H1 (cell line): ENCODE measurements at regions not wholly inside any gene's neighbourhood (a gene's known extent, or its start where the extent isn't known, plus 50 kb on each side); places are given as distances from the start of the nearest gene placed in this dataset.

ENCODE experiments used
- CTCF ChIA-PET: fragments of 300-600 bp; sonication (Branson Sonifier 250); formaldehyde crosslinking; loops from one replicate; lab custom pipeline; 2021; ENCODE audit not compliant: partially characterized antibody; lab: Charles Lee
- POLR2A ChIA-PET: fragments of 300-600 bp; sonication (Branson Sonifier 250); formaldehyde crosslinking; loops from one replicate; lab custom pipeline; 2021; ENCODE audit warnings: inconsistent platforms; ENCODE audit not compliant: partially characterized antibody; lab: Charles Lee
- DNase-seq, 2 experiments: peaks; one replicate each; pipeline versions ENCODE4 v3.0.0 to v3.0.0-alpha.2; 2010 to 2022; ENCODE audit warnings: low spot score in 2 of 2, low read depth in 1 of 2, mixed read lengths in 1 of 2
- FAIRE-seq: peaks from 2 replicates; lab custom pipeline; 2011; peaks lifted over from hg19 to GRCh38; lab: Jason Lieb, UNC
- H2AFZ ChIP-seq: 2 replicates; pipeline ENCODE4 v1.8.1; 2012; ENCODE audit warnings: low read length, inconsistent platforms
- H2AK5ac ChIP-seq: 2 replicates; pipeline ENCODE4 v1.6.1; 2013; ENCODE audit warnings: low read depth, low read length
- H2BK120ac ChIP-seq: replicated peaks from 2 replicates; pipeline ENCODE3; 2013; ENCODE audit warnings: low read depth, low read length, inconsistent platforms
- H2BK12ac ChIP-seq: 2 replicates; pipeline ENCODE4 v1.6.1; 2013; ENCODE audit warnings: low read depth, low read length
- H2BK15ac ChIP-seq: 2 replicates; pipeline ENCODE4 v1.6.1; 2013; ENCODE audit warnings: low read length
- H2BK20ac ChIP-seq: 2 replicates; pipeline ENCODE4 v1.6.1; 2013; ENCODE audit warnings: low read length
- H2BK5ac ChIP-seq: 2 replicates; pipeline ENCODE4 v1.6.1; 2013; ENCODE audit warnings: low read depth, low read length
- H3K14ac ChIP-seq: 2 replicates; pipeline ENCODE4 v1.6.1; 2013; ENCODE audit warnings: inconsistent platforms; ENCODE audit not compliant: insufficient read length
- H3K18ac ChIP-seq: 2 replicates; pipeline ENCODE4 v1.6.1; 2013; ENCODE audit warnings: low read length; ENCODE audit errors: extremely low read depth
- H3K23ac ChIP-seq: 2 replicates; pipeline ENCODE4 v1.6.1; 2013; ENCODE audit warnings: inconsistent platforms; ENCODE audit not compliant: insufficient read length
- H3K23me2 ChIP-seq: 2 replicates; pipeline ENCODE4 v1.6.1; 2013; ENCODE audit warnings: low read depth, low read length
- H3K27ac ChIP-seq: 2 replicates; pipeline ENCODE4 v1.6.1; 2011; ENCODE audit warnings: low read depth, low read length, inconsistent platforms
- H3K27me3 ChIP-seq, 4 experiments: replicated peaks in 1 of 4; 1 replicate in 1 of 4; 2 replicates in 3 of 4; pipeline versions ENCODE4 v1.6.1 to v1.8.1; 2011 to 2013; ENCODE audit warnings: low read length in 3 of 4, mild to moderate bottlenecking in 3 of 4, inconsistent platforms in 2 of 4, mixed read lengths in 2 of 4, moderate library complexity in 1 of 4; ENCODE audit not compliant: control insufficient read depth in 3 of 4, insufficient read depth in 3 of 4; ENCODE audit errors: extremely low read depth in 1 of 4
- H3K36me3 ChIP-seq, 4 experiments: 2 replicates each; pipeline versions ENCODE4 v1.6.1 to v1.8.1; 2011 to 2013; ENCODE audit warnings: mild to moderate bottlenecking in 4 of 4, low read length in 3 of 4, moderate library complexity in 2 of 4, control low read depth in 1 of 4, inconsistent platforms in 1 of 4; ENCODE audit not compliant: insufficient read depth in 4 of 4, control insufficient read depth in 2 of 4
- H3K4ac ChIP-seq: replicated peaks from 2 replicates; pipeline ENCODE3; 2013; ENCODE audit warnings: low read length, low read depth, mixed read lengths, inconsistent platforms; ENCODE audit not compliant: insufficient read length
- H3K4me1 ChIP-seq, 4 experiments: replicated peaks in 1 of 4; 1 replicate in 1 of 4; 2 replicates in 3 of 4; pipeline versions ENCODE4 v1.6.1 to v1.8.1; 2011 to 2013; ENCODE audit warnings: low read length in 3 of 4, inconsistent platforms in 2 of 4, mixed read lengths in 1 of 4; ENCODE audit not compliant: insufficient read depth in 4 of 4, control insufficient read depth in 3 of 4
- H3K4me2 ChIP-seq, 2 experiments: 2 replicates each; pipeline versions ENCODE4 v1.6.1 to v1.8.1; 2011 to 2013; ENCODE audit warnings: low read depth in 2 of 2, low read length in 2 of 2, control low read depth in 1 of 2, inconsistent platforms in 1 of 2, mild to moderate bottlenecking in 1 of 2; ENCODE audit not compliant: insufficient read depth in 1 of 2
- H3K4me3 ChIP-seq, 4 experiments: fragments of 200-600, 300-600 bp in 1 of 4; sonication (generic), shearing (Covaris generic), sonication (Bioruptor Twin) in 1 of 4; 2 replicates each; pipeline versions ENCODE4 v1.5.1 to v1.8.1; 2011 to 2016; ENCODE audit warnings: low read length in 4 of 4, low read depth in 3 of 4, control low read depth in 2 of 4, inconsistent platforms in 2 of 4, mild to moderate bottlenecking in 2 of 4, mixed read lengths in 1 of 4, moderate library complexity in 1 of 4; ENCODE audit not compliant: insufficient read depth in 2 of 4; ENCODE audit errors: extremely low read depth in 1 of 4
- H3K56ac ChIP-seq: replicated peaks from 2 replicates; pipeline ENCODE3; 2013; ENCODE audit warnings: low read depth, mild to moderate bottlenecking, mixed read lengths, low read length, inconsistent platforms; ENCODE audit not compliant: insufficient read length
- H3K79me1 ChIP-seq: 2 replicates; pipeline ENCODE4 v1.6.1; 2013; ENCODE audit warnings: low read depth, low read length, control low read depth
- H3K79me2 ChIP-seq, 2 experiments: 2 replicates each; pipeline versions ENCODE4 v1.6.1 to v1.8.1; 2012 to 2013; ENCODE audit warnings: low read length in 2 of 2, mild to moderate bottlenecking in 2 of 2, inconsistent platforms in 1 of 2; ENCODE audit not compliant: insufficient read depth in 2 of 2, control insufficient read depth in 1 of 2
- H3K9ac ChIP-seq, 4 experiments: replicated peaks in 1 of 4; 1 replicate in 1 of 4; 2 replicates in 3 of 4; pipeline versions ENCODE4 v1.6.1 to v1.8.1; 2011 to 2013; ENCODE audit warnings: low read depth in 3 of 4, low read length in 3 of 4, control low read depth in 2 of 4, mild to moderate bottlenecking in 2 of 4, moderate library complexity in 2 of 4, inconsistent platforms in 1 of 4; ENCODE audit errors: extremely low read depth in 1 of 4
- H3K9me3 ChIP-seq, 2 experiments: 2 replicates each; pipeline versions ENCODE4 v1.6.1 to v1.8.1; 2012 to 2013; ENCODE audit warnings: mild to moderate bottlenecking in 2 of 2, moderate library complexity in 2 of 2, control low read depth in 1 of 2, inconsistent platforms in 1 of 2, low read depth in 1 of 2, low read length in 1 of 2, mixed read lengths in 1 of 2; ENCODE audit not compliant: insufficient read depth in 2 of 2
- H4K20me1 ChIP-seq, 2 experiments: replicated peaks in 1 of 2; 2 replicates each; pipeline versions ENCODE3 to v1.8.1; 2011 to 2013; ENCODE audit warnings: inconsistent platforms in 2 of 2, low read length in 2 of 2, mild to moderate bottlenecking in 1 of 2; ENCODE audit not compliant: insufficient read depth in 2 of 2, control insufficient read depth in 1 of 2
- H4K5ac ChIP-seq: 2 replicates; pipeline ENCODE4 v1.6.1; 2013; ENCODE audit warnings: low read length, low read depth, mixed read lengths, inconsistent platforms; ENCODE audit not compliant: insufficient read length
- H4K8ac ChIP-seq: 2 replicates; pipeline ENCODE4 v1.8.0; 2013; ENCODE audit warnings: mild to moderate bottlenecking, moderate library complexity, low read length, inconsistent platforms; ENCODE audit not compliant: insufficient read depth; ENCODE audit errors: extremely low read depth
- H4K91ac ChIP-seq: replicated peaks from 2 replicates; pipeline ENCODE3; 2013; ENCODE audit warnings: low read length, mixed read lengths, inconsistent platforms; ENCODE audit not compliant: insufficient read length
- CTBP2 ChIP-seq: IDR thresholded peaks from 2 replicates; pipeline ENCODE4 v1.7.0; 2011; ENCODE audit warnings: borderline replicate concordance, mild to moderate bottlenecking, moderate library complexity, mixed read lengths, low read length; ENCODE audit not compliant: insufficient read depth, insufficient read length
- EZH2 ChIP-seq: fragments of 200-600 bp; sonication (generic); IDR thresholded peaks from 2 replicates; pipeline ENCODE4 v1.7.1; 2012; ENCODE audit warnings: low read depth, mild to moderate bottlenecking, moderate library complexity, low read length, inconsistent platforms; ENCODE audit not compliant: severe bottlenecking
- GTF2F1 ChIP-seq: IDR thresholded peaks from 2 replicates; pipeline ENCODE4 v1.6.1; 2012; ENCODE audit warnings: low read depth, low read length, improper control_type of control experiment, borderline replicate concordance
- HDAC2 ChIP-seq, 2 experiments: fragments of 300-600 bp in 1 of 2; sonication (generic) in 1 of 2; IDR thresholded peaks; 2 replicates each; pipeline ENCODE4 v1.6.1; 2011 to 2012; ENCODE audit warnings: low read depth in 2 of 2, low read length in 2 of 2, mild to moderate bottlenecking in 2 of 2, moderate library complexity in 2 of 2, borderline replicate concordance in 1 of 2, inconsistent platforms in 1 of 2
- JUN ChIP-seq: IDR thresholded peaks from 2 replicates; pipeline ENCODE4 v1.6.1; 2011; ENCODE audit warnings: low read depth, mild to moderate bottlenecking, improper control_type of control experiment, low read length
- MAFK ChIP-seq: IDR thresholded peaks from 2 replicates; pipeline ENCODE4 v1.6.1; 2012; ENCODE audit warnings: low read depth, mild to moderate bottlenecking, improper control_type of control experiment, low read length
- MAX ChIP-seq: IDR thresholded peaks from 2 replicates; pipeline ENCODE4 v1.6.1; 2012; ENCODE audit warnings: inconsistent platforms
- PHF8 ChIP-seq: fragments of 200-600 bp; sonication (generic); conservative IDR thresholded peaks from 2 replicates; pipeline ENCODE4 v1.7.1; 2012; ENCODE audit warnings: low read depth, mild to moderate bottlenecking, inconsistent platforms, low read length, moderate library complexity
- RNF2 ChIP-seq: fragments of 200-900, 300-1000 bp; sonication (generic); IDR thresholded peaks from 2 replicates; pipeline ENCODE4 v1.7.1; 2016; ENCODE audit warnings: borderline replicate concordance, low read depth, mild to moderate bottlenecking, antibody characterized with exemption, low read length; ENCODE audit not compliant: poor library complexity, severe bottlenecking; ENCODE audit errors: missing control alignments
- SIRT6 ChIP-seq: IDR thresholded peaks from one replicate; pipeline ENCODE4 v1.7.1; 2012; ENCODE audit warnings: low read length, inconsistent platforms
- SIX5 ChIP-seq: IDR thresholded peaks from 2 replicates; pipeline ENCODE4 v1.6.1; 2011; ENCODE audit warnings: mild to moderate bottlenecking, low read depth, low read length
- SUZ12 ChIP-seq: fragments of 200-600 bp; sonication (generic); IDR thresholded peaks from 2 replicates; pipeline ENCODE4 v1.6.1; 2012; ENCODE audit warnings: mild to moderate bottlenecking, inconsistent platforms, low read length, moderate library complexity, mixed read lengths
- TBP ChIP-seq: IDR thresholded peaks from 2 replicates; pipeline ENCODE4 v1.6.1; 2011; ENCODE audit warnings: low read depth, low read length, improper control_type of control experiment
- WGBS, 2 experiments: shearing (Covaris generic) in 1 of 2; methylation state at CpG; one replicate each; pipeline versions ENCODE4 v1.1.6 to v1.1.7; 2013 to 2015; ENCODE audit warnings: low lambda C conversion rate in 2 of 2, mixed read lengths in 2 of 2, inconsistent platforms in 1 of 2, low coverage in 1 of 2, missing lambda C conversion rate in 1 of 2; ENCODE audit not compliant: insufficient replicate concordance in 2 of 2, insufficient coverage in 1 of 2, insufficient read length in 1 of 2; ENCODE audit errors: extremely low coverage in 1 of 2, missing lambda C conversion rate in 1 of 2; 5-methylcytosine and 5-hydroxymethylcytosine counted together

DNA sequence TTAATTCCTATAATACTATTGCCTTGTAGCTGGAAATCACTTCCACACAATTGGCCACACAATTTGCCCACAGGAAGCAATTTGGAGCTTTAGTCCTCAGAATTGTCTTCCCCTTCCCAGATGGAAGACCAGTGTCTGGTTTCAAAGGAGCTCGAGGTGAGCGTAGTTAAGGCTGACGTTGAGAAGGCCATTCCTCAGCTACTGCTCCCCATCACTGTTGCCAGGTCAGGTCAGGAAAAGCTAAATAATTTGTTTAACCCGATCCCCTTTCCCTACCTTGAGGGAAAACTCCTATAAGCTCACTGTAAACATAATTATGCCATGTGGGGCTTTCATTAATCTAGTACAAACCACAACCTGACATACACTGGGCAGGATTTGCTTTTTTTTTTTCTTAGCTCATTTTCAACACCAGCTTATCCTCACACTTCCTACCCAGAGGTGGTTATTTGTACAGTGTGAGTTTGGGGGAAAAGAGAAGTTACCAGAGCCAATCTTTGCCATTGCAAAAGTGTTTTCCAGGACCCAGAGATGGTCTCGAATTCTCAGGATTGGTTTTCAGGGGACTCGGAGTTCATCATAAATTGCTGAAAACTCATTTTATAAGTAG is 242.7 kb downstream of the CLIC5 start:
- Histone ChIP-seq H3K4me2 (no peak overlapping the region), H3K23ac (no peak overlapping the region), H3K79me2 (no peaks in the 10 kb centered on the region), H3K23me2 (no peaks in the 10 kb centered on the region), H3K9ac (no peak overlapping the region), H4K5ac (no peak overlapping the region), H3K79me1 (no peaks in the 10 kb centered on the region), H2BK12ac (no peak overlapping the region), H2BK15ac (no peak overlapping the region), H3K14ac (no peak overlapping the region), H2BK20ac (no peak overlapping the region), H3K18ac (no peak overlapping the region), H3K36me3 (no peaks in the 10 kb centered on the region), H3K4me3 (no peak overlapping the region), H3K4me1 (no peaks in the 10 kb centered on the region), H3K27me3 (no peaks in the 10 kb centered on the region), H3K9me3 (no peaks in the 10 kb centered on the region), H4K91ac (no peak overlapping the region), H2BK120ac (no peak overlapping the region), H2AFZ (no peak overlapping the region), H2BK5ac (no peak overlapping the region), H2AK5ac (no peak overlapping the region), H3K4ac (no peak overlapping the region), H4K8ac (no peak overlapping the region), H3K56ac (no peak overlapping the region), H3K27ac (no peak overlapping the region), H4K20me1 (no peaks in the 10 kb centered on the region)
- FAIRE-seq (no peak), DNase-seq (no peak)
- ChIA-PET CTCF (interaction anchor here (1.2 to 1.3 kb wide), 2 partner anchors 11 to 58 kb away, joined by 4 to 6 read pairs; no protein-coding TSS in a partner anchor), POLR2A (interaction anchor here (0.7 kb wide), 1 partner anchor 41 kb away, joined by 3 read pairs; no protein-coding TSS in a partner anchor)
- WGBS, 2 experiments, result 91% methylated on average over 6 of the region's 6 CpGs; no CpG with 5 or more reads in 1 of the 2 experiments
- no peak for TF ChIP-seq TBP
- no peak for TF ChIP-seq MAFK
- TF ChIP-seq GTF2F1, result no peak
- TF ChIP-seq EZH2, result no peak
- TF ChIP-seq CTBP2, result no peak
- TF ChIP-seq SIRT6, result no peak
- no peak for TF ChIP-seq MAX
- TF ChIP-seq JUN, result no peak
- TF ChIP-seq SIX5, result no peak
- no peak for TF ChIP-seq HDAC2 (IDR thresholded peaks at IDR 0.05; ENCODE audit: borderline replicate concordance in 1 of 2, low read depth in 2 of 2, low read length in 2 of 2)
- no peak for TF ChIP-seq SUZ12
- no peak for TF ChIP-seq PHF8
- no peak for TF ChIP-seq RNF2
